ENCODE measurements at regions not wholly inside any gene's neighbourhood (a gene's known extent, or its start where the extent isn't known, plus 50 kb on each side); places are given as distances from the start of the nearest gene placed in this dataset.

DNA sequence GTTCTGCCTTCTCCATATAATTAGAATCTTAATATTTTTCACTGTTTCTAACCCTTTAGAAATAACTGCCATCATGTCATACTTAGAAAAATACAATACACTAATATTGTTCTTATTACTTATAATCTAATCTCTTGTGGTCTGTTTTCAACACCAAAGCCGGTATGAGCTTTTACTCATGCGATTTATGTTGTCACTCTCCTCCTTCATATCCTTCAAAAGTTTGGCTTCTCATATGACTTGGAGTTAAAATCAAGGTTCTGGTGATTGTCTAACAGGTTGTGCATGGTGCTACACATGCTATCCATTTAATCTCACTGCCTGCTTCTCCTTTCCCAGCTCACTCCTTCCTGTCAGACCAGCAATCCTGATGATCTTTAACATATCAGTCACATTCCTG lies 1392.9 kb downstream of the ARAP2 start:
- H3K27ac ChIP-seq (ENCODE audit: low read length), result no peak overlapping the region
- no peaks in the 10 kb centered on the region for H3K27me3 ChIP-seq (ENCODE audit: control insufficient read depth, insufficient read depth, low read length)
- H3K36me3 ChIP-seq (ENCODE audit: control insufficient read depth, insufficient read depth, low read length), result no peaks in the 10 kb centered on the region
- in situ Hi-C loops (cut with HindIII; ENCODE audit: low pct_unique_long_range_greater_than_20kb, low sequenced_read_pairs), result no loop called here
- no peak overlapping the region for H3K4me3 ChIP-seq (ENCODE audit: low read depth in 2 of 2, low read length in 2 of 2)
- ATAC-seq (no peak), DNase-seq (ENCODE audit: low read depth, low spot score) (no peak)
- POLR2A ChIA-PET, result no interaction called here
- CTCF ChIA-PET, result no interaction called here
- intact Hi-C loops (cut with micrococcal nuclease; ENCODE audit: unreplicated experiment), result no loop called here
- TF ChIP-seq TCF7L2 (IDR thresholded peaks at IDR 0.05; ENCODE audit: low read depth, low read length) (no peak), SIN3A (IDR thresholded peaks at IDR 0.05; ENCODE audit: borderline replicate concordance, insufficient read depth, low read depth, low read length) (no peak), POLR2AphosphoS5 (IDR thresholded peaks at IDR 0.05; ENCODE audit: low read depth, low read length) (no peak)
- TF ChIP-seq, protein P1, sequence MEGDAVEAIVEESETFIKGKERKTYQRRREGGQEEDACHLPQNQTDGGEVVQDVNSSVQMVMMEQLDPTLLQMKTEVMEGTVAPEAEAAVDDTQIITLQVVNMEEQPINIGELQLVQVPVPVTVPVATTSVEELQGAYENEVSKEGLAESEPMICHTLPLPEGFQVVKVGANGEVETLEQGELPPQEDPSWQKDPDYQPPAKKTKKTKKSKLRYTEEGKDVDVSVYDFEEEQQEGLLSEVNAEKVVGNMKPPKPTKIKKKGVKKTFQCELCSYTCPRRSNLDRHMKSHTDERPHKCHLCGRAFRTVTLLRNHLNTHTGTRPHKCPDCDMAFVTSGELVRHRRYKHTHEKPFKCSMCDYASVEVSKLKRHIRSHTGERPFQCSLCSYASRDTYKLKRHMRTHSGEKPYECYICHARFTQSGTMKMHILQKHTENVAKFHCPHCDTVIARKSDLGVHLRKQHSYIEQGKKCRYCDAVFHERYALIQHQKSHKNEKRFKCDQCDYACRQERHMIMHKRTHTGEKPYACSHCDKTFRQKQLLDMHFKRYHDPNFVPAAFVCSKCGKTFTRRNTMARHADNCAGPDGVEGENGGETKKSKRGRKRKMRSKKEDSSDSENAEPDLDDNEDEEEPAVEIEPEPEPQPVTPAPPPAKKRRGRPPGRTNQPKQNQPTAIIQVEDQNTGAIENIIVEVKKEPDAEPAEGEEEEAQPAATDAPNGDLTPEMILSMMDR (IDR thresholded peaks at IDR 0.05), result no peak
- TF ChIP-seq, protein P2, sequence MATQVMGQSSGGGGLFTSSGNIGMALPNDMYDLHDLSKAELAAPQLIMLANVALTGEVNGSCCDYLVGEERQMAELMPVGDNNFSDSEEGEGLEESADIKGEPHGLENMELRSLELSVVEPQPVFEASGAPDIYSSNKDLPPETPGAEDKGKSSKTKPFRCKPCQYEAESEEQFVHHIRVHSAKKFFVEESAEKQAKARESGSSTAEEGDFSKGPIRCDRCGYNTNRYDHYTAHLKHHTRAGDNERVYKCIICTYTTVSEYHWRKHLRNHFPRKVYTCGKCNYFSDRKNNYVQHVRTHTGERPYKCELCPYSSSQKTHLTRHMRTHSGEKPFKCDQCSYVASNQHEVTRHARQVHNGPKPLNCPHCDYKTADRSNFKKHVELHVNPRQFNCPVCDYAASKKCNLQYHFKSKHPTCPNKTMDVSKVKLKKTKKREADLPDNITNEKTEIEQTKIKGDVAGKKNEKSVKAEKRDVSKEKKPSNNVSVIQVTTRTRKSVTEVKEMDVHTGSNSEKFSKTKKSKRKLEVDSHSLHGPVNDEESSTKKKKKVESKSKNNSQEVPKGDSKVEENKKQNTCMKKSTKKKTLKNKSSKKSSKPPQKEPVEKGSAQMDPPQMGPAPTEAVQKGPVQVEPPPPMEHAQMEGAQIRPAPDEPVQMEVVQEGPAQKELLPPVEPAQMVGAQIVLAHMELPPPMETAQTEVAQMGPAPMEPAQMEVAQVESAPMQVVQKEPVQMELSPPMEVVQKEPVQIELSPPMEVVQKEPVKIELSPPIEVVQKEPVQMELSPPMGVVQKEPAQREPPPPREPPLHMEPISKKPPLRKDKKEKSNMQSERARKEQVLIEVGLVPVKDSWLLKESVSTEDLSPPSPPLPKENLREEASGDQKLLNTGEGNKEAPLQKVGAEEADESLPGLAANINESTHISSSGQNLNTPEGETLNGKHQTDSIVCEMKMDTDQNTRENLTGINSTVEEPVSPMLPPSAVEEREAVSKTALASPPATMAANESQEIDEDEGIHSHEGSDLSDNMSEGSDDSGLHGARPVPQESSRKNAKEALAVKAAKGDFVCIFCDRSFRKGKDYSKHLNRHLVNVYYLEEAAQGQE (IDR thresholded peaks at IDR 0.05; ENCODE audit: insufficient read depth in 1 of 2, low read depth in 2 of 2, low read length in 1 of 2), result no peak
- H3K4me1 ChIP-seq (ENCODE audit: control insufficient read depth, insufficient read depth, low read length), result no peaks in the 10 kb centered on the region
- H3K9me3 ChIP-seq (ENCODE audit: control insufficient read depth, insufficient read depth, low read depth, low read length), result no peaks in the 10 kb centered on the region
- no TSS peak for BruUV-seq (replicated peaks)

DNA sequence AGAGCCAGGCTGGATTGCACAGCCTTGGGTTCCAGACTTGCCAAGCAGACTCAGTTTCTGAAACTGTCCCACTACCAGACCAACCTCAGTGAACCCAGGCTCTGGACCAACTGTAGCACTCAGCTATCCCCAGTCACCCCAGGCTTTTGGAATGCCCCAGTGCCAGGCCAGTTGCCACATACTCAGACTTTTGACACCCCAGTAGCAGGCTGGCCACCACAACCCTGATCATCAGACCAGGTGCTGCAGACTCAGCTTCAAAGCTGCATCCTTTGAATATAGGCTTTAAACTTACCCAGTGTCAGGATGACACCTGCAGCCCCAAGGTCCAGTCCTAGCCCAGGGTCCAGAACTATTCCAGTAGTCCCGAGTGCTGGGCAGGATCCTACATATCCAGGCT lies 1389.9 kb downstream of the ARAP2 start:
- no peaks in the 10 kb centered on the region for H3K36me3 ChIP-seq (ENCODE audit: control insufficient read depth, insufficient read depth, low read length)
- TF ChIP-seq POLR2AphosphoS5 (IDR thresholded peaks at IDR 0.05; ENCODE audit: low read depth, low read length) (no peak), SIN3A (IDR thresholded peaks at IDR 0.05; ENCODE audit: borderline replicate concordance, insufficient read depth, low read depth, low read length) (no peak), TCF7L2 (IDR thresholded peaks at IDR 0.05; ENCODE audit: low read depth, low read length) (no peak)
- TF ChIP-seq, protein P2 (IDR thresholded peaks at IDR 0.05; ENCODE audit: insufficient read depth in 1 of 2, low read depth in 2 of 2, low read length in 1 of 2), result no peak
- TF ChIP-seq, protein P1 (IDR thresholded peaks at IDR 0.05), result no peak
- H3K4me1 ChIP-seq (ENCODE audit: control insufficient read depth, insufficient read depth, low read length), result no peaks in the 10 kb centered on the region
- no peaks in the 10 kb centered on the region for H3K9me3 ChIP-seq (ENCODE audit: control insufficient read depth, insufficient read depth, low read depth, low read length)
- ChIA-PET POLR2A (no interaction called here), CTCF (no interaction called here)
- no peak for DNase-seq (ENCODE audit: low read depth, low spot score)
- no peak overlapping the region for H3K27ac ChIP-seq (ENCODE audit: low read length)
- H3K27me3 ChIP-seq (ENCODE audit: control insufficient read depth, insufficient read depth, low read length), result no peaks in the 10 kb centered on the region
- intact Hi-C loops (cut with micrococcal nuclease; ENCODE audit: unreplicated experiment), result no loop called here
- H3K4me3 ChIP-seq (ENCODE audit: low read depth in 2 of 2, low read length in 2 of 2), result no peak overlapping the region
- in situ Hi-C loops (cut with HindIII; ENCODE audit: low pct_unique_long_range_greater_than_20kb, low sequenced_read_pairs), result no loop called here
- no peak for ATAC-seq
- no TSS peak for BruUV-seq (replicated peaks)

Data from Panc1 (cell line).